Spleen (tissue), 11 donors: ENCODE measurements at regions not wholly inside any gene's neighbourhood (a gene's known extent, or its start where the extent isn't known, plus 50 kb on each side); places are given as distances from the start of the nearest gene placed in this dataset.
"Not testable (repeated sequence)": the region's sequence is repeated elsewhere in the genome, so short reads cannot be mapped to it uniquely, and the experiment has no call there.

Source experiments
- DNase-seq: peaks from one replicate; pipeline ENCODE4 v3.0.0-alpha.2; 2020
- H3K27ac ChIP-seq, 8 donors: fragments of 200-600 bp; sonication (generic) in 7 of 8; 1 replicate in 4 of 8; 2 replicates in 4 of 8; pipeline versions ENCODE4 v1.5.0 to v1.8.0; 2016 to 2021; ENCODE audit warnings: inconsistent platforms in 4 of 8, mild to moderate bottlenecking in 4 of 8, moderate library complexity in 1 of 8
- H3K27me3 ChIP-seq, 7 donors: fragments of 200-600 bp; sonication (generic) in 6 of 7; replicated peaks in 1 of 7; 1 replicate in 4 of 7; 2 replicates in 3 of 7; pipeline versions ENCODE4 v1.5.0 to v1.8.0; 2016 to 2021; ENCODE audit warnings: inconsistent platforms in 3 of 7, mild to moderate bottlenecking in 1 of 7
- H3K36me3 ChIP-seq, 6 donors: fragments of 200-600 bp; sonication (generic) in 5 of 6; 1 replicate in 4 of 6; 2 replicates in 2 of 6; pipeline versions ENCODE4 v1.5.0 to v1.8.0; 2016 to 2021; ENCODE audit warnings: inconsistent platforms in 2 of 6
- H3K4me1 ChIP-seq, 6 donors: fragments of 200-600 bp; sonication (generic) in 5 of 6; 1 replicate in 3 of 6; 2 replicates in 3 of 6; pipeline versions ENCODE4 v1.5.0 to v1.8.0; 2016 to 2021; ENCODE audit warnings: inconsistent platforms in 3 of 6
- H3K4me3 ChIP-seq, 8 donors: fragments of 200-600 bp; sonication (generic) in 7 of 8; 1 replicate in 4 of 8; 2 replicates in 4 of 8; pipeline versions ENCODE4 v1.5.0 to v1.8.0; 2016 to 2021; ENCODE audit warnings: inconsistent platforms in 4 of 8, mild to moderate bottlenecking in 4 of 8, moderate library complexity in 2 of 8
- H3K9me3 ChIP-seq, 8 donors: fragments of 200-600 bp; sonication (generic) in 7 of 8; 1 replicate in 4 of 8; 2 replicates in 4 of 8; pipeline versions ENCODE4 v1.5.0 to v1.8.0; 2016 to 2021; ENCODE audit warnings: inconsistent platforms in 4 of 8
- CTCF ChIP-seq, 11 experiments: fragments of 200-600 bp in 7 of 11; fragments of 450-650 bp in 4 of 11; sonication (generic) in 4 of 11; IDR thresholded peaks in 8 of 11; conservative IDR thresholded peaks in 3 of 11; 1 replicate in 7 of 11; 2 replicates in 4 of 11; pipeline versions ENCODE4 v1.4.0 to v1.8.0; 2016 to 2021; ENCODE audit warnings: antibody characterized with exemption in 11 of 11, inconsistent platforms in 4 of 11, mild to moderate bottlenecking in 1 of 11
- POLR2A ChIP-seq, 3 donors: fragments of 450-650 bp; IDR thresholded peaks; one replicate each; pipeline ENCODE4 v1.5.1; 2017; ENCODE audit warnings: antibody characterized with exemption in 3 of 3, mild to moderate bottlenecking in 1 of 3
- POLR2AphosphoS5 ChIP-seq, 3 donors: sonication (generic); formaldehyde crosslinking; IDR thresholded peaks; one replicate each; pipeline ENCODE4 v1.5.1; 2017; ENCODE audit warnings: antibody characterized with exemption in 3 of 3
- WGBS, 5 donors: extraction: QIAGEN DNeasy Blood & Tissue Kit in 3 of 5; methylation state at CpG; one replicate each; pipeline versions ENCODE4 v1.1.5 to v1.1.7; 2013 to 2018; 5-methylcytosine and 5-hydroxymethylcytosine counted together
- intact Hi-C: fragments of 100-400 bp; cut with DNase I; formaldehyde crosslinking; loops from one replicate; pipeline ENCODE4 v1.15.0; 2023; ENCODE audit warnings: low total_unique reads
- donor health status: healthy with polysubstance abuse.
- donor health status: DM: no; HTN: no; CAD: no; lungs with moderate emphysema.
- donor health status: DM: no; HTN: no; CAD: no.
- donor health status: Bipolar disorder and iron deficiency.
- donor health status: healthy.
- donor health status: DM: no; HTN: no; CAD: no.
- donor health status: DM: yes; HTN: yes; CAD: no.

- TF ChIP-seq POLR2A (IDR thresholded peaks at IDR 0.05) (no peak), CTCF (IDR thresholded peaks at IDR 0.05 in 8 of 11, conservative IDR thresholded peaks at IDR 0.05 in 3 of 11) (no peak), POLR2AphosphoS5 (IDR thresholded peaks at IDR 0.05) (no peak)
- H3K27me3 ChIP-seq: no peaks in the 10 kb centered on the region
- H3K4me3 ChIP-seq: no peak overlapping the region
- 84 to 96% (median 91%) methylated on average over 4 of the region's 4 CpGs for WGBS, 5 donors
- no peaks in the 10 kb centered on the region for H3K4me1 ChIP-seq
- intact Hi-C loops: no loop called here
- H3K9me3 ChIP-seq: no peaks in the 10 kb centered on the region
- H3K36me3 ChIP-seq: no peaks in the 10 kb centered on the region
- no peak for DNase-seq
- H3K27ac ChIP-seq: no peak overlapping the region
Observed at GRCh38 chr2:58473165-58473564, 232.0 kb upstream of the FANCL start.

- Histone ChIP-seq H3K9me3 (no peaks in the 10 kb centered on the region), H3K4me3 (no peak overlapping the region), H3K36me3 (no peaks in the 10 kb centered on the region), H3K27me3 (no peaks in the 10 kb centered on the region), H3K27ac (no peak overlapping the region), H3K4me1 (no peaks in the 10 kb centered on the region)
- WGBS, 5 donors: 40 to 67% (median 52%) methylated on average over 1 of the region's 1 CpG
- DNase-seq: no peak
- intact Hi-C loops: no loop called here
- TF ChIP-seq POLR2AphosphoS5 (IDR thresholded peaks at IDR 0.05) (no peak), CTCF (IDR thresholded peaks at IDR 0.05 in 8 of 11, conservative IDR thresholded peaks at IDR 0.05 in 3 of 11) (no peak), POLR2A (IDR thresholded peaks at IDR 0.05) (no peak)
Observed at GRCh38 chr2:58466804-58467203, 225.7 kb upstream of the FANCL start.

DNA sequence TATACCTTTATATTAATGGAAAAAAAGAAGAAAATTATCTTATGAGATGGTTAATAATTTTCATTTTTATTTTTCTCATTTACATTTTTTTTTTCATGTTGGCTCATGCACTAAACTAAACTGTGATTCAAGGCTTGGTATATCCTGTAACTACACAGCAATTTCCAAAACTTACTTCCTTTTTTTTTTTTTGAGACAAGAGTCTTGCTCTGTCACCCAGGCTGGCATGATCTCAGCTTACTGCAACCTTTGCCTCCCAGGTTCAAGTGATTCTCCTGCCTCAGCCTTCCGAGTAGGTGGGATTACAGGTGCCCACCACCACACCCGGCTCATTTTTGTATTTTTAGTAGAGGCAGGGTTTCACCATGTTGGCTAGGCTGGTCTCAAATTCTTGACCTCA lies 224.9 kb upstream of the FANCL start:
- H3K36me3 ChIP-seq, H3K9me3 ChIP-seq, H3K27me3 ChIP-seq, H3K27ac ChIP-seq, DNase-seq, H3K4me1 ChIP-seq, intact Hi-C loops, H3K4me3 ChIP-seq: not testable (repeated sequence)
- 40 to 71% (median 60%) methylated on average over 2 of the region's 2 CpGs for WGBS, 5 donors

DNA sequence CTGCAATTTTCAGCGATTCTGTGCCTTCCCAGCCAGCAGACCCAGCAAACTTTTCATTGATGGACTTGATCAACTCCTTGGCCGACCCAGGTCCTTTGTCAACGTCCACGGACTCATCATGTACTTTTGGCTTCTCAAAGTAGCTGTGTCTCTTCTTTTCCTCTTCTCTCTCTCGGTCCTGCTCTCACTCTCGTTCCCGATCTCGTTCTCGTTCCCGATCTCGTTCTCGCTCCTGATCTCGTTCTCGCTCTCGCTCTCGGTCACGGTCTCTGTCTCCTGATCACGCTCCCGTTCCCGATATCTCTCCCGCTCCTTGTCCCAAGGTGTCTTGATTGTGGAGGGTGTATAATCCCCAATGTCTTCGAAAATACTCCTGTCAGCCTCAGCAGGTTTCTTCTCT lies 219.5 kb upstream of the FANCL start:
- intact Hi-C loops: no loop called here
- Histone ChIP-seq H3K9me3 (no peaks in the 10 kb centered on the region), H3K27me3 (no peaks in the 10 kb centered on the region), H3K4me1 (no peaks in the 10 kb centered on the region), H3K27ac (no peak overlapping the region), H3K36me3 (no peaks in the 10 kb centered on the region), H3K4me3 (no peak overlapping the region)
- no peak for TF ChIP-seq POLR2A (IDR thresholded peaks at IDR 0.05)
- no peak for TF ChIP-seq CTCF (IDR thresholded peaks at IDR 0.05 in 8 of 11, conservative IDR thresholded peaks at IDR 0.05 in 3 of 11)
- no peak for TF ChIP-seq POLR2AphosphoS5 (IDR thresholded peaks at IDR 0.05)
- DNase-seq: no peak
- 91 to 97% (median 95%) methylated on average over 22 of the region's 22 CpGs for WGBS, 5 donors
